Heart right ventricle (tissue), 16 donors: ENCODE measurements at regions not wholly inside any gene's neighbourhood (a gene's known extent, or its start where the extent isn't known, plus 50 kb on each side); places are given as distances from the start of the nearest gene placed in this dataset.

Experiments
- ATAC-seq, 8 donors: fragments of 200-7000 bp; cut with Tn5 transposase; one replicate each; pipeline ENCODE4 v1.9.1; 2020; ENCODE audit warnings: mild to moderate bottlenecking in 8 of 8, moderate library complexity in 8 of 8, moderate number of reproducible peaks in 1 of 8
- DNase-seq, 2 donors: peaks; one replicate each; pipeline ENCODE4 v3.0.0-alpha.2; 2020
- H3K27ac ChIP-seq, 10 donors: fragments of 200-600 bp; sonication (generic) in 2 of 10; one replicate each; pipeline versions ENCODE4 v1.5.0 to v1.8.0; 2020 to 2022; ENCODE audit warnings: mild to moderate bottlenecking in 3 of 10
- H3K27me3 ChIP-seq, 7 donors: fragments of 200-600 bp; one replicate each; pipeline ENCODE4 v1.8.0; 2021 to 2022; ENCODE audit warnings: mild to moderate bottlenecking in 2 of 7
- H3K36me3 ChIP-seq, 9 donors: fragments of 200-600 bp; sonication (generic) in 1 of 9; one replicate each; pipeline versions ENCODE4 v1.5.0 to v1.8.0; 2020 to 2022; ENCODE audit warnings: mild to moderate bottlenecking in 2 of 9
- H3K4me1 ChIP-seq, 9 donors: fragments of 200-600 bp; sonication (generic) in 1 of 9; one replicate each; pipeline versions ENCODE4 v1.5.0 to v1.8.0; 2020 to 2022; ENCODE audit warnings: mild to moderate bottlenecking in 4 of 9
- H3K4me3 ChIP-seq, 10 donors: fragments of 200-600 bp; sonication (generic) in 2 of 10; one replicate each; pipeline versions ENCODE4 v1.5.0 to v1.8.0; 2020 to 2022; ENCODE audit warnings: mild to moderate bottlenecking in 7 of 10, moderate library complexity in 2 of 10
- H3K9me3 ChIP-seq, 11 donors: fragments of 200-600 bp in 10 of 11; sonication (generic) in 2 of 11; one replicate each; pipeline versions ENCODE4 v1.5.0 to v1.8.0; 2013 to 2022; ENCODE audit warnings: mild to moderate bottlenecking in 2 of 11, control low read depth in 1 of 11, moderate library complexity in 1 of 11
- WGBS, 2 donors: extraction: QIAGEN DNeasy Blood & Tissue Kit; methylation state at CpG; one replicate each; pipeline ENCODE4 v1.1.7; 2013; ENCODE audit warnings: inconsistent platforms in 1 of 2; 5-methylcytosine and 5-hydroxymethylcytosine counted together
- intact Hi-C, 10 donors: fragments of 100-400 bp; cut with DNase I; formaldehyde crosslinking; loops; one replicate each; pipeline versions ENCODE4 v1.11.1 to v1.14.2; 2022
- TF ChIP-seq, protein P1 (sequence below), 9 donors: fragments of 200-600 bp; sonication (generic) in 2 of 9; IDR thresholded peaks; one replicate each; pipeline versions ENCODE4 v1.5.0 to v1.8.0; 2021 to 2022; ENCODE audit warnings: antibody characterized with exemption in 9 of 9, mild to moderate bottlenecking in 5 of 9, moderate library complexity in 1 of 9
- donor health status: Arrhythmogenic right ventricular cardiomyopathy.
- donor health status: ischemic (EF 13 %, LVEDD 7.1; RV severe dilation, severe dysfunction).
- donor health status: healthy with polysubstance abuse.
- donor health status: DM: no; HTN: yes; CAD: no.
- donor health status: DM: no; HTN: no; CAD: no.
- donor health status: ischemic (EF 25% LVEDD 6.9; RV normal size, moderate dysfunction).
- donor health status: ischemic (EF 25% LVEDD 5.7; RV mildly dilated, moderate dysfunction).
- donor health status: healthy.
- donor health status: DM: yes; HTN: yes; CAD: no.
- donor health status: Ischemic cardiomyopathy.
- donor health status: ischemic (EF 35%, LVEDD 5.7; RV mildly dilated, moderate dysfunction).
- donor health status: nonischemic (EF 11% LVEDD 7.7; RV severe dilation, severe dysfunction).
- donor health status: DM: yes; HTN: yes; CAD: no.
- donor health status: PGD.
- donor health status: ischemic (EF 29% LVEDD 5.4; RV normal size, mild dysfunction).
- donor health status: nonischemic (EF 23%, LVEDD 6.1; RV moderate dilation, normal function).

DNA sequence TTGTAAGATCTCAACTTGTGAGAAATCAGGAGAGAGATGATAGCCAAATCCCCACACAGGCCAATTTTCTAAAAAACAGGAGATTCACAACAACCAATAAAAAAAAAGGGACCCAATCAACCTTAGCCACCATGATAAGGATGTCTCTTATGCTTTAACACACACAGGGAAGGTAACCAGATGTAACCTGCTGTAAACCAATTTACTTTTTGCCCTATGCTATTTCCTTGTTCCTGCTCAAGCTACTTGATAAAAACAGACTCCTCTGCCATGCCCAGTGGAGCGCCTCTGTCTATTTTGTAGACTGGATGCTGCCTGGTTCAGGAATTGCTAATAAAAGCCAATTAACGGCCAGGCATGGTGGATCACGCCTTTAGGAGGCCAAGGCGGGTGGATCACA is 123.5 kb upstream of the NPVF start:
- DNase-seq (no peak), ATAC-seq (no peak)
- 93% methylated on average over 4 of the region's 4 CpGs for WGBS, 2 donors
- Histone ChIP-seq H3K4me1 (no peaks in the 10 kb centered on the region), H3K27me3 (no peaks in the 10 kb centered on the region), H3K9me3 (no peaks in the 10 kb centered on the region), H3K4me3 (no peak overlapping the region), H3K36me3 (no peaks in the 10 kb centered on the region), H3K27ac (no peak overlapping the region)
- intact Hi-C loops: no loop called here
- TF ChIP-seq, protein P1, sequence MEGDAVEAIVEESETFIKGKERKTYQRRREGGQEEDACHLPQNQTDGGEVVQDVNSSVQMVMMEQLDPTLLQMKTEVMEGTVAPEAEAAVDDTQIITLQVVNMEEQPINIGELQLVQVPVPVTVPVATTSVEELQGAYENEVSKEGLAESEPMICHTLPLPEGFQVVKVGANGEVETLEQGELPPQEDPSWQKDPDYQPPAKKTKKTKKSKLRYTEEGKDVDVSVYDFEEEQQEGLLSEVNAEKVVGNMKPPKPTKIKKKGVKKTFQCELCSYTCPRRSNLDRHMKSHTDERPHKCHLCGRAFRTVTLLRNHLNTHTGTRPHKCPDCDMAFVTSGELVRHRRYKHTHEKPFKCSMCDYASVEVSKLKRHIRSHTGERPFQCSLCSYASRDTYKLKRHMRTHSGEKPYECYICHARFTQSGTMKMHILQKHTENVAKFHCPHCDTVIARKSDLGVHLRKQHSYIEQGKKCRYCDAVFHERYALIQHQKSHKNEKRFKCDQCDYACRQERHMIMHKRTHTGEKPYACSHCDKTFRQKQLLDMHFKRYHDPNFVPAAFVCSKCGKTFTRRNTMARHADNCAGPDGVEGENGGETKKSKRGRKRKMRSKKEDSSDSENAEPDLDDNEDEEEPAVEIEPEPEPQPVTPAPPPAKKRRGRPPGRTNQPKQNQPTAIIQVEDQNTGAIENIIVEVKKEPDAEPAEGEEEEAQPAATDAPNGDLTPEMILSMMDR (IDR thresholded peaks at IDR 0.05): no peak

DNA sequence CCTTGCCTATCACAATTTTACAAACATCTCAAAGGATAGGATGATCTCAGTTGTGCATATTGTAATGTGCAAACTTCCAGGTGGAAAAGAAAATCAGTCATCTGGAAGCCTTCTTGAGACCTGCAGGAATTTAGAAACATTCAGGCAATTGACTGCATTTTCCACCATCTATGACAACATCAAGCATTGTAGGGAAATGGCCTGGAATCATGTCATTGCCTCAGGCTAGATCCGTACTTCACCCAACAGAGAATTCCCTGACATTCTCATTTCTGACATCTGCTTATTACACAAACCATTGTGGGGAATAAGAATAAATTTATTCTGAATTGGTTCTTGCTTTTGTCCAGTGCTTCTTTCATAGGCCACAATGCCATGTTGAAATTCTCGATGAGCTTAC is 124.9 kb upstream of the NPVF start:
- Histone ChIP-seq H3K9me3 (no peaks in the 10 kb centered on the region), H3K27ac (no peak overlapping the region), H3K4me3 (no peak overlapping the region), H3K36me3 (no peaks in the 10 kb centered on the region), H3K4me1 (no peaks in the 10 kb centered on the region), H3K27me3 (no peaks in the 10 kb centered on the region)
- TF ChIP-seq, protein P1 (IDR thresholded peaks at IDR 0.05): no peak
- intact Hi-C loops: no loop called here
- no peak for DNase-seq
- no peak for ATAC-seq
- WGBS, 2 donors: 70 to 90% methylated on average over 2 of the region's 2 CpGs

DNA sequence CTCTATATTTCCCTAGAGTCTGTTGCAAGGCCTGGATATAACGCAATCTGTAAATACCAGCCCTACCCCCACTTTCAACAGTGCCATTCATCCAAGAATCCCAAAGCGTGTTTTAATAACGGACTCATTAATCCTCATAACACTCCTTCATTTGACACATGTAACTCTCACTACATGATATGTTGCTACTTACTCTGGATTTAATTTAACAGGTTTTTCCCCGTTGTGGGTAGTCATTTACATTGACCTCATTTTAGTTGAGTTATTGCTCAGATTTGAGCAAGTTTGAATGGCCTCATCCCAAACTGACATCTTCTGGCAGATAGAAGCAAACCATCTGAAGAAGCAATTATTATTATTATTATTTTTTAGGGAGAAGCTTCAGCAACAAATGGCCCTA is 125.4 kb upstream of the NPVF start:
- intact Hi-C loops: no loop called here
- Histone ChIP-seq H3K4me1 (no peaks in the 10 kb centered on the region), H3K36me3 (no peaks in the 10 kb centered on the region), H3K4me3 (no peak overlapping the region), H3K9me3 (no peaks in the 10 kb centered on the region), H3K27ac (no peak overlapping the region), H3K27me3 (no peaks in the 10 kb centered on the region)
- no peak for ATAC-seq
- TF ChIP-seq, protein P1 (IDR thresholded peaks at IDR 0.05): no peak
- WGBS, 2 donors: 95% methylated on average over 4 of the region's 4 CpGs
- DNase-seq: no peak

DNA sequence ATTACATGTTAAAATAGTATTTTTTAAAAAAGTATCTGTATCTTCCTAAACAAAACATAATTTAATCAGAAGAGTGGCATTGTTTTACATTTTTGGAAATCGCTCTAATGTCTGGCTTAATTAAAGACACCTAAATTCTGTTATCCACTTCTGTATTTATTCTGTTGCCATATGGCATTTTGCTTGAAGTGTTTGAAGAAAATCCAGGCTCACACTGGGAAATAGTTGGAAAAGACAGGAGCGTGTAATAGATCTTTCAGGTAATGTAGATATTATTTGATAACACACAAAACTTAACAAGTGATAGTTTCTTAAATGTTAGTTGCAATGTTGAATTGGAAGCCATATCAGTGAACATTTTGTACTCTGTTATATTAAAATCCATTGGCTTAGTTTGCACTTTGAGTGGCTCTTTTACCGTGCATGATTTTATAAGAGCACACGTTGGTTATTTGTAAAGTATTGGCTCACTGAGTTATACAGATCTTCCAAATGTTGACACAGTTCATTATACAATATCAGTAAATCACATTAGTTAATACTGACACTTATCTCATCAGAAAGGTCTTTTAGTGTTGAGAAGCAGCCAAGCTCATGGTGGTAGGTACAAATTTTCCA is 128.4 kb upstream of the NPVF start:
- TF ChIP-seq, protein P1 (IDR thresholded peaks at IDR 0.05): no peak
- 78 to 94% methylated on average over 4 of the region's 4 CpGs for WGBS, 2 donors
- intact Hi-C loops: no loop called here

More for the DNA sequence above, 128.4 kb upstream of the NPVF start:
- no peaks in the 10 kb centered on the region for H3K4me1 ChIP-seq
- no peak overlapping the region for H3K27ac ChIP-seq
- no peak for DNase-seq
- no peaks in the 10 kb centered on the region for H3K36me3 ChIP-seq
- no peaks in the 10 kb centered on the region for H3K27me3 ChIP-seq
- no peaks in the 10 kb centered on the region for H3K9me3 ChIP-seq
- H3K4me3 ChIP-seq: no peak overlapping the region
- ATAC-seq: no peak
